Spleen (tissue), 11 donors: ENCODE measurements at regions not wholly inside any gene's neighbourhood (a gene's known extent, or its start where the extent isn't known, plus 50 kb on each side); places are given as distances from the start of the nearest gene placed in this dataset.

Source experiments
- DNase-seq: peaks from one replicate; pipeline ENCODE4 v3.0.0-alpha.2; 2020
- H3K27ac ChIP-seq, 8 donors: fragments of 200-600 bp; sonication (generic) in 7 of 8; 1 replicate in 4 of 8; 2 replicates in 4 of 8; pipeline versions ENCODE4 v1.5.0 to v1.8.0; 2016 to 2021; ENCODE audit warnings: inconsistent platforms in 4 of 8, mild to moderate bottlenecking in 4 of 8, moderate library complexity in 1 of 8
- H3K27me3 ChIP-seq, 7 donors: fragments of 200-600 bp; sonication (generic) in 6 of 7; replicated peaks in 1 of 7; 1 replicate in 4 of 7; 2 replicates in 3 of 7; pipeline versions ENCODE4 v1.5.0 to v1.8.0; 2016 to 2021; ENCODE audit warnings: inconsistent platforms in 3 of 7, mild to moderate bottlenecking in 1 of 7
- H3K36me3 ChIP-seq, 6 donors: fragments of 200-600 bp; sonication (generic) in 5 of 6; 1 replicate in 4 of 6; 2 replicates in 2 of 6; pipeline versions ENCODE4 v1.5.0 to v1.8.0; 2016 to 2021; ENCODE audit warnings: inconsistent platforms in 2 of 6
- H3K4me1 ChIP-seq, 6 donors: fragments of 200-600 bp; sonication (generic) in 5 of 6; 1 replicate in 3 of 6; 2 replicates in 3 of 6; pipeline versions ENCODE4 v1.5.0 to v1.8.0; 2016 to 2021; ENCODE audit warnings: inconsistent platforms in 3 of 6
- H3K4me3 ChIP-seq, 8 donors: fragments of 200-600 bp; sonication (generic) in 7 of 8; 1 replicate in 4 of 8; 2 replicates in 4 of 8; pipeline versions ENCODE4 v1.5.0 to v1.8.0; 2016 to 2021; ENCODE audit warnings: inconsistent platforms in 4 of 8, mild to moderate bottlenecking in 4 of 8, moderate library complexity in 2 of 8
- H3K9me3 ChIP-seq, 8 donors: fragments of 200-600 bp; sonication (generic) in 7 of 8; 1 replicate in 4 of 8; 2 replicates in 4 of 8; pipeline versions ENCODE4 v1.5.0 to v1.8.0; 2016 to 2021; ENCODE audit warnings: inconsistent platforms in 4 of 8
- CTCF ChIP-seq, 11 experiments: fragments of 200-600 bp in 7 of 11; fragments of 450-650 bp in 4 of 11; sonication (generic) in 4 of 11; IDR thresholded peaks in 8 of 11; conservative IDR thresholded peaks in 3 of 11; 1 replicate in 7 of 11; 2 replicates in 4 of 11; pipeline versions ENCODE4 v1.4.0 to v1.8.0; 2016 to 2021; ENCODE audit warnings: antibody characterized with exemption in 11 of 11, inconsistent platforms in 4 of 11, mild to moderate bottlenecking in 1 of 11
- POLR2A ChIP-seq, 3 donors: fragments of 450-650 bp; IDR thresholded peaks; one replicate each; pipeline ENCODE4 v1.5.1; 2017; ENCODE audit warnings: antibody characterized with exemption in 3 of 3, mild to moderate bottlenecking in 1 of 3
- POLR2AphosphoS5 ChIP-seq, 3 donors: sonication (generic); formaldehyde crosslinking; IDR thresholded peaks; one replicate each; pipeline ENCODE4 v1.5.1; 2017; ENCODE audit warnings: antibody characterized with exemption in 3 of 3
- WGBS, 5 donors: extraction: QIAGEN DNeasy Blood & Tissue Kit in 3 of 5; methylation state at CpG; one replicate each; pipeline versions ENCODE4 v1.1.5 to v1.1.7; 2013 to 2018; 5-methylcytosine and 5-hydroxymethylcytosine counted together
- intact Hi-C: fragments of 100-400 bp; cut with DNase I; formaldehyde crosslinking; loops from one replicate; pipeline ENCODE4 v1.15.0; 2023; ENCODE audit warnings: low total_unique reads
- donor health status: healthy with polysubstance abuse.
- donor health status: DM: no; HTN: no; CAD: no; lungs with moderate emphysema.
- donor health status: DM: no; HTN: no; CAD: no.
- donor health status: Bipolar disorder and iron deficiency.
- donor health status: healthy.
- donor health status: DM: no; HTN: no; CAD: no.
- donor health status: DM: yes; HTN: yes; CAD: no.

- H3K4me3 ChIP-seq, result no peak overlapping the region
- H3K4me1 ChIP-seq, result peaks cover 0 to 5% (median 1%) of the 10 kb centered on the region in 6 donors
- no peaks in the 10 kb centered on the region for H3K9me3 ChIP-seq
- no peak for DNase-seq
- 64 to 76% (median 67%) methylated on average over 2 of the region's 2 CpGs for WGBS, 5 donors
- H3K27ac ChIP-seq, result peak overlapping the region in 1 of 8 donors; percentile 36
- intact Hi-C loops, result no loop called here
- TF ChIP-seq POLR2A (IDR thresholded peaks at IDR 0.05) (no peak), POLR2AphosphoS5 (IDR thresholded peaks at IDR 0.05) (no peak), CTCF (IDR thresholded peaks at IDR 0.05 in 8 of 11, conservative IDR thresholded peaks at IDR 0.05 in 3 of 11) (no peak)
- no peaks in the 10 kb centered on the region for H3K36me3 ChIP-seq
- no peaks in the 10 kb centered on the region for H3K27me3 ChIP-seq
Measured at GRCh38 chr5:67903121-67903520, 312.4 kb upstream of the PIK3R1 start.

GRCh38 chr5:67902497-67902830 is 313.1 kb upstream of the PIK3R1 start:
- intact Hi-C loops, result no loop called here
- no peak for TF ChIP-seq POLR2A (IDR thresholded peaks at IDR 0.05)
- TF ChIP-seq CTCF (IDR thresholded peaks at IDR 0.05 in 8 of 11, conservative IDR thresholded peaks at IDR 0.05 in 3 of 11), result no peak
- no peak for TF ChIP-seq POLR2AphosphoS5 (IDR thresholded peaks at IDR 0.05)
- Histone ChIP-seq H3K36me3 (no peaks in the 10 kb centered on the region), H3K4me3 (no peak overlapping the region), H3K27me3 (no peaks in the 10 kb centered on the region), H3K9me3 (no peaks in the 10 kb centered on the region), H3K27ac (peak overlapping the region in 1 of 8 donors; percentile 9), H3K4me1 (peaks cover 0 to 5% (median 1%) of the 10 kb centered on the region in 6 donors)
- no peak for DNase-seq
- 76 to 96% (median 89%) methylated on average over 1 of the region's 1 CpG for WGBS, 5 donors

GRCh38 chr5:67901814-67902496 is 313.6 kb upstream of the PIK3R1 start:
- Histone ChIP-seq H3K4me1 (peaks cover 0 to 5% (median 2%) of the 10 kb centered on the region in 6 donors), H3K9me3 (no peaks in the 10 kb centered on the region), H3K36me3 (no peaks in the 10 kb centered on the region), H3K27ac (no peak overlapping the region), H3K27me3 (no peaks in the 10 kb centered on the region), H3K4me3 (no peak overlapping the region)
- TF ChIP-seq POLR2AphosphoS5 (IDR thresholded peaks at IDR 0.05) (no peak), CTCF (IDR thresholded peaks at IDR 0.05 in 8 of 11, conservative IDR thresholded peaks at IDR 0.05 in 3 of 11) (no peak), POLR2A (IDR thresholded peaks at IDR 0.05) (no peak)
- DNase-seq, result no peak
- 65 to 84% (median 79%) methylated on average over 7 of the region's 7 CpGs for WGBS, 5 donors
- intact Hi-C loops, result no loop called here

GRCh38 chr5:67900514-67900913 is 315.0 kb upstream of the PIK3R1 start:
- Histone ChIP-seq H3K4me1 (peaks cover 0 to 9% (median 4%) of the 10 kb centered on the region in 6 donors), H3K27ac (no peak overlapping the region), H3K36me3 (no peaks in the 10 kb centered on the region), H3K27me3 (no peaks in the 10 kb centered on the region), H3K4me3 (no peak overlapping the region), H3K9me3 (peaks cover 0 to 5% (median 0%) of the 10 kb centered on the region in 8 donors)
- TF ChIP-seq POLR2A (IDR thresholded peaks at IDR 0.05), result no peak
- TF ChIP-seq CTCF (IDR thresholded peaks at IDR 0.05 in 8 of 11, conservative IDR thresholded peaks at IDR 0.05 in 3 of 11), result no peak
- TF ChIP-seq POLR2AphosphoS5 (IDR thresholded peaks at IDR 0.05), result no peak
- no peak for DNase-seq
- intact Hi-C loops, result no loop called here
- WGBS, 5 donors, result 87 to 94% (median 88%) methylated on average over 6 of the region's 6 CpGs
